Astrocyte (in vitro differentiated cells and primary cell): ENCODE measurements at regions not wholly inside any gene's neighbourhood (a gene's known extent, or its start where the extent isn't known, plus 50 kb on each side); places are given as distances from the start of the nearest gene placed in this dataset.

Experiments
- DNase-seq: peaks from one replicate; pipeline ENCODE4 v3.0.0-alpha.2; 2010; ENCODE audit warnings: low read depth
- FAIRE-seq: peaks from 2 replicates; lab custom pipeline; 2011; peaks lifted over from hg19 to GRCh38; lab: Jason Lieb, UNC
- H2AFZ ChIP-seq: 2 replicates; pipeline ENCODE4 v1.6.0; 2012; ENCODE audit warnings: low read depth, low read length, inconsistent platforms
- H3K27ac ChIP-seq: 2 replicates; pipeline ENCODE4 v1.5.1; 2011; ENCODE audit warnings: low read depth, low read length, inconsistent platforms
- H3K27me3 ChIP-seq: 2 replicates; pipeline ENCODE4 v1.6.0; 2011; ENCODE audit warnings: low read length, inconsistent platforms; ENCODE audit not compliant: insufficient read depth
- H3K36me3 ChIP-seq: 2 replicates; pipeline ENCODE4 v1.5.1; 2011; ENCODE audit warnings: low read length, inconsistent platforms; ENCODE audit not compliant: insufficient read depth
- H3K4me1 ChIP-seq: 2 replicates; pipeline ENCODE4 v1.5.1; 2011; ENCODE audit warnings: low read length, inconsistent platforms; ENCODE audit not compliant: insufficient read depth
- H3K4me2 ChIP-seq: 2 replicates; pipeline ENCODE4 v1.6.0; 2012; ENCODE audit warnings: low read length, inconsistent platforms
- H3K4me3 ChIP-seq: 2 replicates; pipeline ENCODE4 v1.5.1; 2011; ENCODE audit warnings: low read depth, mild to moderate bottlenecking, low read length, inconsistent platforms; ENCODE audit not compliant: insufficient read depth
- H3K79me2 ChIP-seq: 2 replicates; pipeline ENCODE4 v1.6.0; 2012; ENCODE audit warnings: mild to moderate bottlenecking, low read length, inconsistent platforms; ENCODE audit not compliant: insufficient read depth
- H3K9ac ChIP-seq: 2 replicates; pipeline ENCODE4 v1.6.0; 2012; ENCODE audit warnings: mild to moderate bottlenecking, low read length, inconsistent platforms
- H3K9me3 ChIP-seq: 2 replicates; pipeline ENCODE4 v1.5.1; 2012; ENCODE audit warnings: low read depth, mild to moderate bottlenecking, low read length, inconsistent platforms; ENCODE audit not compliant: insufficient read depth
- H4K20me1 ChIP-seq: 2 replicates; pipeline ENCODE4 v1.6.0; 2012; ENCODE audit warnings: low read length, inconsistent platforms; ENCODE audit not compliant: insufficient read depth
- H3K27ac Mint-ChIP-seq: one replicate; pipeline ENCODE4 v1.8.0; 2021; ENCODE audit warnings: mild to moderate bottlenecking, mixed read lengths; ENCODE audit not compliant: unreplicated experiment
- H3K27me3 Mint-ChIP-seq: one replicate; pipeline ENCODE4 v1.8.0; 2021; ENCODE audit warnings: low read depth, mixed read lengths; ENCODE audit not compliant: unreplicated experiment
- H3K36me3 Mint-ChIP-seq: one replicate; pipeline ENCODE4 v1.8.0; 2021; ENCODE audit warnings: low read depth, mixed read lengths; ENCODE audit not compliant: unreplicated experiment
- H3K4me1 Mint-ChIP-seq: one replicate; pipeline ENCODE4 v1.8.0; 2021; ENCODE audit warnings: low read depth, mixed read lengths; ENCODE audit not compliant: unreplicated experiment
- H3K4me3 Mint-ChIP-seq: one replicate; pipeline ENCODE4 v1.8.0; 2021; ENCODE audit warnings: mild to moderate bottlenecking, moderate library complexity, mixed read lengths; ENCODE audit not compliant: unreplicated experiment
- H3K9me3 Mint-ChIP-seq: one replicate; pipeline ENCODE4 v1.8.0; 2021; ENCODE audit warnings: mild to moderate bottlenecking, mixed read lengths; ENCODE audit not compliant: unreplicated experiment
- EZH2 ChIP-seq: IDR thresholded peaks from 2 replicates; pipeline ENCODE4 v1.6.1; 2012; ENCODE audit warnings: mild to moderate bottlenecking, low read length, inconsistent platforms; ENCODE audit not compliant: insufficient read depth
- TF ChIP-seq, protein P1 (sequence below): IDR thresholded peaks from 2 replicates; pipeline ENCODE4 v1.5.1; 2011; ENCODE audit warnings: low read depth, mild to moderate bottlenecking, inconsistent platforms, low read length, moderate library complexity; ENCODE audit not compliant: insufficient read depth

DNA sequence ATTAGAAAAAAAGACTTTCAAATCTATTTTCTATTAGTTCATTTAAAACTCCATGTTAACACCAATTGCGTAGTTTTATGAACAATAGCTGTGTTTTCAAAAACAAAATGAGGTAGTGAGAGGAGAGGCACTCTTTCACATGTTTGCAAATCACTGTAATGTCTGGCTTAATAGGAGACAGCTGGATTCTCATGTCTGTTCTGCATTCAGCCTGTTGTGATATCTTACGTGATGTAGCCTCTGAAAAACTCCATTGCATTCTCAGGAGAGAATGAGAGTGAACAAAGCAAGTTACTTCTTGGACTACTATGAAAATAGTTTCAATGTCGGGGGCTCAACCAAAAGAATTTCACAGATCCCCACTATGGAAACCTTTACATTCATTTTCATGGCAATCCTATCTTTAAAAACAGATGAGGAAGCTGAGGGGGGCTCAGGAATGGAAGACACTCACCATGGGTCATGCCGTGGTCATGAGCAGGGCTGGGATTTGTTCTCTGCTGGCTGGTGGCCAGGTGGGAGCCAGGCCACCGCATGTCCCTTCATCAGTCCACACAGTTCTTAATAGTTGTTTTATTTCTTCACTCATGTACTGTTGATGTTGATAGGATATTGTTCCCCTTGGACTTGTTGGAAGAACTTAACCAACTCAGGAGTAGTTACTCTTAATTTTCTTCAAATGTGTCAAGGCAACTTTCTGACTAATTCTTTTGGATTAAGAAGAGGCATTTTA, 346.2 kb upstream of the FAR2 start:
- H3K36me3 ChIP-seq, result no peaks in the 10 kb centered on the region

DNA sequence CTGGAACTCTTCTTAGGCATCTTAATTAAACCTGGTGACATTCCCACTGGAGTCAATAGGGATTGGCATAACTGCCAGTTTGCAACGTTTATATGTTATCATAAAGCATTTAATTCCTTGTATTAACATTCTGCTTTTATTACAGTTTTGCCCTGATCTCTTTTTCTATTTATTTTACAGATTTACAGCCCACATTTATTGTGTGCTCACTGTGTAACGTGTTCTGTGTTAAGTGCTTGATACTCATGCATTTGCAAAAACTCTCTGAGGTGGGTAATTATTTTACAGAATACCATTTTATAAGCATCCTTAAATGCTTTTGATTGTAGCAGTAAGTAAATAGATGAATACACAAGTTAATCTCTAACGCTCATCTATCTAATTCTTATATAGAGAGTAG, 341.5 kb upstream of the FAR2 start:
- Mint-ChIP-seq H3K9me3 (peaks cover 10% of the 10 kb centered on the region), H3K4me1 (peaks cover 4% of the 10 kb centered on the region)

More for the DNA sequence above, 346.2 kb upstream of the FAR2 start:
- Histone ChIP-seq H4K20me1 (no peaks in the 10 kb centered on the region), H3K9ac (no peak overlapping the region), H3K4me1 (no peaks in the 10 kb centered on the region), H2AFZ (no peak overlapping the region), H3K79me2 (no peaks in the 10 kb centered on the region), H3K4me2 (no peak overlapping the region), H3K27ac (no peak overlapping the region), H3K27me3 (no peaks in the 10 kb centered on the region), H3K4me3 (no peak overlapping the region), H3K9me3 (no peaks in the 10 kb centered on the region)
- Mint-ChIP-seq H3K4me3 (no peak overlapping the region), H3K9me3 (peaks cover 3% of the 10 kb centered on the region), H3K27ac (no peak overlapping the region), H3K36me3 (no peaks in the 10 kb centered on the region), H3K4me1 (peaks cover 4% of the 10 kb centered on the region), H3K27me3 (no peaks in the 10 kb centered on the region)
- no peak for DNase-seq
- TF ChIP-seq, protein P1, sequence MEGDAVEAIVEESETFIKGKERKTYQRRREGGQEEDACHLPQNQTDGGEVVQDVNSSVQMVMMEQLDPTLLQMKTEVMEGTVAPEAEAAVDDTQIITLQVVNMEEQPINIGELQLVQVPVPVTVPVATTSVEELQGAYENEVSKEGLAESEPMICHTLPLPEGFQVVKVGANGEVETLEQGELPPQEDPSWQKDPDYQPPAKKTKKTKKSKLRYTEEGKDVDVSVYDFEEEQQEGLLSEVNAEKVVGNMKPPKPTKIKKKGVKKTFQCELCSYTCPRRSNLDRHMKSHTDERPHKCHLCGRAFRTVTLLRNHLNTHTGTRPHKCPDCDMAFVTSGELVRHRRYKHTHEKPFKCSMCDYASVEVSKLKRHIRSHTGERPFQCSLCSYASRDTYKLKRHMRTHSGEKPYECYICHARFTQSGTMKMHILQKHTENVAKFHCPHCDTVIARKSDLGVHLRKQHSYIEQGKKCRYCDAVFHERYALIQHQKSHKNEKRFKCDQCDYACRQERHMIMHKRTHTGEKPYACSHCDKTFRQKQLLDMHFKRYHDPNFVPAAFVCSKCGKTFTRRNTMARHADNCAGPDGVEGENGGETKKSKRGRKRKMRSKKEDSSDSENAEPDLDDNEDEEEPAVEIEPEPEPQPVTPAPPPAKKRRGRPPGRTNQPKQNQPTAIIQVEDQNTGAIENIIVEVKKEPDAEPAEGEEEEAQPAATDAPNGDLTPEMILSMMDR, result no peak
- TF ChIP-seq EZH2, result no peak
- FAIRE-seq, result no peak

More for the DNA sequence above, 341.5 kb upstream of the FAR2 start:
- TF ChIP-seq, protein P1, result no peak
- no peak for TF ChIP-seq EZH2
- no peaks in the 10 kb centered on the region for H3K9me3 ChIP-seq
- H2AFZ ChIP-seq, result no peak overlapping the region
- FAIRE-seq, result no peak
- H4K20me1 ChIP-seq, result no peaks in the 10 kb centered on the region
- no peaks in the 10 kb centered on the region for H3K79me2 ChIP-seq
- Mint-ChIP-seq H3K4me3 (no peak overlapping the region), H3K27me3 (no peaks in the 10 kb centered on the region), H3K36me3 (no peaks in the 10 kb centered on the region), H3K27ac (no peak overlapping the region)
- H3K27me3 ChIP-seq, result no peaks in the 10 kb centered on the region
- no peak overlapping the region for H3K4me2 ChIP-seq
- no peak overlapping the region for H3K27ac ChIP-seq
- H3K36me3 ChIP-seq, result no peaks in the 10 kb centered on the region
- DNase-seq, result no peak
- no peaks in the 10 kb centered on the region for H3K4me1 ChIP-seq
- no peak overlapping the region for H3K9ac ChIP-seq
- no peak overlapping the region for H3K4me3 ChIP-seq
